IPS-15b (cell line): ENCODE measurements at regions not wholly inside any gene's neighbourhood (a gene's known extent, or its start where the extent isn't known, plus 50 kb on each side); places are given as distances from the start of the nearest gene placed in this dataset.

ENCODE experiments used
- H3K27me3 ChIP-seq: one replicate; pipeline ENCODE4 v1.6.1; 2013; ENCODE audit warnings: low read length; ENCODE audit not compliant: control insufficient read depth, insufficient read depth
- H3K36me3 ChIP-seq: one replicate; pipeline ENCODE4 v1.6.1; 2013; ENCODE audit warnings: low read length; ENCODE audit not compliant: control insufficient read depth, insufficient read depth
- H3K4me1 ChIP-seq: one replicate; pipeline ENCODE4 v1.6.1; 2013; ENCODE audit warnings: mild to moderate bottlenecking, low read length; ENCODE audit not compliant: control insufficient read depth, insufficient read depth
- H3K4me3 ChIP-seq: one replicate; pipeline ENCODE4 v1.5.1; 2013; ENCODE audit warnings: low read depth, low read length
- H3K9ac ChIP-seq: one replicate; pipeline ENCODE4 v1.6.1; 2013; ENCODE audit warnings: low read depth, mild to moderate bottlenecking, low read length
- H3K9me3 ChIP-seq: one replicate; pipeline ENCODE4 v1.6.1; 2013; ENCODE audit warnings: mild to moderate bottlenecking, low read length; ENCODE audit not compliant: control insufficient read depth, insufficient read depth

DNA sequence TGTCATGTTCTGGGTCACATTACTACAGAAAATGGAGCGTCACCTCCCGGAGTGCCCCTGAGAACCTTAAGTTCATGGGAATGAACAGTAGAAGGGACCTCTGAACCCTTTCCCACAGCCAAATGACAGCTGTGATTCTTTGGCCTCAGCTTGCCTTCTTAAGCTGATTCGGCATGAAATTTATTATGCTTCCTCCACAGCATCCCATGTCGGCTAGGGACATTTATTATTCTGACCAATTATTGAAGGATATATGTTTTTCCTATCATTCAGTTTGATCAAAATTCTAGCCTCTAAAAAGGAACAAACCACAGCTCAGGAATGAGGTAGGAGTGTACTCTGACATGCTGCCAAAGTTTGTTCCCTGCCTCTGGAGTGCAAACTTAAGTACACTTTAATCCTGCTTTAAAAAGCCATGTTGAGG lies 440.6 kb downstream of the CETN3 start:
- Histone ChIP-seq H3K36me3 (no peaks in the 10 kb centered on the region), H3K4me1 (no peaks in the 10 kb centered on the region), H3K4me3 (no peak overlapping the region), H3K9ac (no peak overlapping the region), H3K9me3 (no peaks in the 10 kb centered on the region), H3K27me3 (no peaks in the 10 kb centered on the region)

DNA sequence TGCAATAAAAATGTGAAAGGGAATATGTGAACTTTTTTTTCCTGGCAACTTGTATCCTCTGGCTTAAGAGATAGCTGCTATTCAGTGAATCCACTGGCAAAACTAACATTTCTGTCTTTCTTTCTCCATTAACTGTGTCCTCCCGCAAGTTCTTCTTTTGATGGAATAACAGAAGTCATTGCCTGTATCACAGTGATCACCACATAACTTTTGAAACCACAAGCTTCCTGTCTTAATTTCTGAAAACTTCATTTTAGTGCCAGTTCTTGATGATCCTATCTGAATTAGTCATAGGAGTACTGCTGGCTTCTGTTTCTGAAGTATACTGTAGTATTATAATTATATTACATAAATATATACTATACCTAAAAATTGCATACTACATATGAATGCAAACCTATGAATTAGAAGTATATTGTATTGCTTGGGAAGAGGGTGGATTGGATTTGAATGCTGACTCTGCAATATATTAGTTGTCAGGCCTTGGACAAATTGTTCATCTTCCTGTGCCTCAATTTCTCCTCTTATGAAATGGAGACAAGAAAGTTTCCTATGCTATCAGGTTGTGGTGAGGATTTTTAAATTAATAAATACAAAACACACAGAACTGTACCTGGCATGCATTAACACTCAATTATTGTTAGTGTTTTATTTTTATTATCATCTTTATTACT lies 441.6 kb downstream of the CETN3 start:
- no peaks in the 10 kb centered on the region for H3K36me3 ChIP-seq
- H3K4me3 ChIP-seq = no peak overlapping the region
- no peaks in the 10 kb centered on the region for H3K9me3 ChIP-seq
- no peaks in the 10 kb centered on the region for H3K4me1 ChIP-seq
- no peak overlapping the region for H3K9ac ChIP-seq
- H3K27me3 ChIP-seq = no peaks in the 10 kb centered on the region

DNA sequence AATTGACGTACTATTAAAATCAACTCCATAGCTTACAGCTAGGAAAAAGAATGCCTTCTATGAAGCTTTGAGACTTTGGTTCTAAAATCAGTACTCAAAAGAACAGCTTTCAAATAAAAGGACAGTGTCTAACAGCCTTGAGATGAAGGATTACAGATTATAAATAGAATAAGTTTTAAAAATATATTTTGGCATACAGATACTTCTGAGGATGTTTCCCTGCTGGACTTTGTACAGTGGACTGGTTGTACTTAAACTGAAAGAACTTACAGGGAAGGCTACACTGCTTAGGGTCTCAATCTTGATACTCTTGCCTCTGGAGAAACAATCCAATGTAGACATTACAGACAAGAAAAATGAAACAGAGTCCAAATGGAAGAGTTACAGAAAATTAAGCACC lies 452.7 kb downstream of the CETN3 start:
- Histone ChIP-seq H3K4me1 (no peaks in the 10 kb centered on the region), H3K4me3 (no peak overlapping the region), H3K9ac (no peak overlapping the region), H3K27me3 (no peaks in the 10 kb centered on the region), H3K9me3 (no peaks in the 10 kb centered on the region), H3K36me3 (no peaks in the 10 kb centered on the region)

DNA sequence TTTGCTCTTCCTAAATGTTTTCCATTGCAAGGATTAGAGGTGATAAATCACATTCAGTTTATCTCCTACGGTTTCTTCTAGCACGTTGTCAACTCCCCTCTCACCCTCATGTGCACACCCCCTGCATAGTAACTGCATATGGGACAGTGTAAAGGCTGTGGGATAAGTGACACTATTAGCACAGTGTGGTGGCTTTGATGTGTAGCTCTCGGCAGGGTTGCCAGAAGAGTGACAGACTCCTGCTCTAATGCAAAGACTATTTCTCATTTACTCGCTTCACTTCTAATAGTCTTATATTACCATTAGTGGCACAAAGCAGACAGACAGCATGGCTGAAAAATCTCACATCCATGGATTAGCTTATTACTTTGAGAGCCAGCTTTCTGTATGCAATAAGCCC lies 454.6 kb downstream of the CETN3 start:
- Histone ChIP-seq H3K4me3 (no peak overlapping the region), H3K27me3 (no peaks in the 10 kb centered on the region), H3K9ac (no peak overlapping the region), H3K9me3 (no peaks in the 10 kb centered on the region), H3K36me3 (no peaks in the 10 kb centered on the region), H3K4me1 (no peaks in the 10 kb centered on the region)

DNA sequence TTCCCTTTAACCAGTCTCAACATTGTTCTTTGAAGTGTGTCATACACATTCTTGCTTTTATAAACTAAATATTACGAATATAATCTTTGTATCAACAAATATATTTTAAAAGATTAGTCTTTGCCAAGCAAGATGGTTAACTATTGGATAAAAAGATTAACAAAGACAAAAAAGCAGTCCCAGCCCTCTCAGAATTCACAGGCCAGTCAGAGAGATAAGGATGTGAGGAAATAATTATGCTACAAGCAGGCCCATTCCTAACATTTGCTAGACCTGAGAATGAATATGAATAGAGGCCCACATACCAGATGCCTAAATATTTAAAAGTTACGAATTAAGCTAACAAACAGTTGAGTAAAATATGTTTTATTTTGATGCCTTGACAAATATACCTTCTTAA lies 457.7 kb downstream of the CETN3 start:
- Histone ChIP-seq H3K9ac (no peak overlapping the region), H3K36me3 (no peaks in the 10 kb centered on the region), H3K9me3 (no peaks in the 10 kb centered on the region), H3K4me1 (no peaks in the 10 kb centered on the region), H3K4me3 (no peak overlapping the region), H3K27me3 (no peaks in the 10 kb centered on the region)

DNA sequence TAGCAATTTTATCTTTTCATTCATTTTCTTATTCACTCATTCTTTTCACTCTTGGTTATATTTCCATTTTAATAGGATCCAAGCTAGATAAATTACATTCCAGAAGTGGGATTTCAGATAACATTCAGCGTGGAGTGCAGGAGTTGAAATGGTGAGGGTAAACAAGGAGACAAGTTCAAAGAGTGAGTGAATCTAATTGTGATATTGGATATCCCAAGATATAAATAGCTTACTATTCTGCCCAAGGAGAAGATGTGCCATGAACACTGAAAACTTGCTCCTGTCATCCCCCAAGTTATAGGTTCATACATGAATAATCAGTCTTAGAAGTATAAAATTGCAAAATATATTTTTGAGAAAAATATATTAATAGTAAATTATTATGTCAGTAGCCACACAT lies 459.3 kb downstream of the CETN3 start:
- no peaks in the 10 kb centered on the region for H3K36me3 ChIP-seq
- H3K9me3 ChIP-seq = no peaks in the 10 kb centered on the region
- no peaks in the 10 kb centered on the region for H3K27me3 ChIP-seq
- H3K4me3 ChIP-seq = no peak overlapping the region
- no peaks in the 10 kb centered on the region for H3K4me1 ChIP-seq
- no peak overlapping the region for H3K9ac ChIP-seq

DNA sequence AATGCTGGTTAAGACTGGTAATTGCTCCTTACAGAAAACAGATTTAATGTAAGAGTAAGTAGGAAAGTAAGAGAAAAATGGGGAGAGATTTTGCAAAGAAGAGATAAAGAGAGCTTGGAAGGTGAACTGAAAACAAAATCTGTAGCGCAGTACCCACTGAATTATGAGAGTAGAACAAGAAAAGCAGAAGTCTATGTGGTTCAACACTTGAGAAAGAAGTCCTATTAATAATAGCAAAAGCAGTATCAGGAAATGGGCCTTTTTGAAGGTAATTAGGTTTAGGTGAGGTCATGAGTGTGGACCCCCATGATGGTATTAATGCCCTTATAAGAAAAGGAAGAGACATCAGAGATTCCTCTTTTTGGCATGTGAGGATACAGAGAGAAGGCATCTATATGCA lies 460.6 kb downstream of the CETN3 start:
- Histone ChIP-seq H3K9me3 (no peaks in the 10 kb centered on the region), H3K36me3 (no peaks in the 10 kb centered on the region), H3K9ac (no peak overlapping the region), H3K4me1 (no peaks in the 10 kb centered on the region), H3K27me3 (no peaks in the 10 kb centered on the region), H3K4me3 (no peak overlapping the region)

DNA sequence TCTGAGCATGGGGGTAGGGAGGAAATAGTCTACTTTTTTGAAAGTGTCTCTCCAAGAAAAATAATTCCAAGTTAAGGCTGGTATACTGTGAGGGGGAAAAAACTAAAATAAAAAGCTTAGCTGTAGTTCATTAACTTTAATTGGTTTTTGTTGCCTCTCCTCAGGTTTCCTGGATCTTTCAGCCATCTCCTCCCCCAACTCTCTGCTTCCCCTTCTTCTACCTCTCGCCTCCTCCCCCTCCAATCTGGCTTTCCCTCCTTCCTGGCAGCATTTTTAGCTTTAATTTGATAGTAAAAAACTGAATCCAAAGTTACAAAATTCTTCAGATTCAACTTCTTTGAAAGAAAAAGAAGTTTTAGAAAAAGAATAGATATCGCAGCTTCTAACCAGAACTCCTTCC lies 462.6 kb downstream of the CETN3 start:
- Histone ChIP-seq H3K27me3 (no peaks in the 10 kb centered on the region), H3K9me3 (no peaks in the 10 kb centered on the region), H3K9ac (no peak overlapping the region), H3K4me3 (no peak overlapping the region), H3K36me3 (no peaks in the 10 kb centered on the region), H3K4me1 (no peaks in the 10 kb centered on the region)

DNA sequence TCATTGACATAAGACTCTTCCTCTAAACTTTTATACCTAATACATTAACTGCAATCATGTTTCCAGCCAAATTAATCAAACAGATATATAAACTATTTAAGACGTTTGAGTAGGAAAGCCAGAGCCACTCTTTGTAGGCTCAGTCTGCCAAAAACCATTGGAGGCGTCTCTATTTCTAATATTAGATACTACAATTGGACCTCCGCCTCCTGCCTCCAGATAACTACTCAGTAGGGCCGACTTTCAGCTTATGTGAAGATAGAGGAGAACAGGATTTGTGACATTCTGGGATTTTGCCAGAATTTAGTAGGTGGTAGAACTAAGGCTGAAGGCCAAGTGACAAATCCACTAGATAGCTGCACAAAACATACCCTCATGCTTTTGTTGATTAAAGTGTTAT lies 463.0 kb downstream of the CETN3 start:
- Histone ChIP-seq H3K9ac (no peak overlapping the region), H3K36me3 (no peaks in the 10 kb centered on the region)

DNA sequence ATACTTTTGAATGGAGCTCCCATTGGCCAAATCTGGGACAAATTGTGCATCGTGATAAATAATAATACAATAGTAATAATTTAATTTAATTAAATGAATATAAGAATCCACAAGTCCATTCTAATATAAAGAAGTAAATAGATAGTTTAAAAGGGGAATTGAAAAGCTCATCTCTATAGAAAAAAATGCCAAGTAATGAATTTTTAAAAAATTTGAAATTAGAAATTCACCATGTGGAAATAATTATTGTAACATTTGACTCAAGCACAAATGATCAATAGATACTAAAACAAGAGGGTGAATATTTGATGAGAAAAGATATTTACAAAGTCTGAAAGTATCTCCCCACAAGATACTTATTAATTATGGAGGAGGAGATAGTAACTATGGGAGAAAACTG lies 467.4 kb downstream of the CETN3 start:
- Histone ChIP-seq H3K36me3 (no peaks in the 10 kb centered on the region), H3K4me3 (no peak overlapping the region), H3K9me3 (no peaks in the 10 kb centered on the region), H3K27me3 (no peaks in the 10 kb centered on the region), H3K9ac (no peak overlapping the region), H3K4me1 (no peaks in the 10 kb centered on the region)

More for the DNA sequence above, 463.0 kb downstream of the CETN3 start:
- H3K4me1 ChIP-seq = no peaks in the 10 kb centered on the region
- no peak overlapping the region for H3K4me3 ChIP-seq
- H3K9me3 ChIP-seq = no peaks in the 10 kb centered on the region
- H3K27me3 ChIP-seq = no peaks in the 10 kb centered on the region

DNA sequence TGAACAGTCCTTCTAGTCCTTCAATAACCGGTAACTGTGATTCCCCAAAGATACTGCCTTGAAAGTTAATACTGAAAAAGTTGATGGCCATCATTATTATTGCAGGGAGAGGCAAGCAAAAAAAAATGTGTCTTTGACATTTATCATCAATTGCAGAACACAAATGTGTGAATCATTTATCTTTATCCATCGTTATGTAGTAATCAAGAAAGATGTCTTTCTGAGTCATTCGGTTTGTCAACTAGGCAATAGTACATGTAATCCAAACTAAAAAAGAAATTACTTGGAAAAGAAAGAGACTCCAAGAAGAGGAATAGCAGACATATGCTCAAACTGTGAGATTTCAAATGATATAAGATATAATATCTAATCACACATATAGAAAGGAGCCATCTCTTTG lies 473.0 kb downstream of the CETN3 start:
- Histone ChIP-seq H3K9ac (no peak overlapping the region), H3K4me1 (peaks cover 3% of the 10 kb centered on the region), H3K9me3 (no peaks in the 10 kb centered on the region), H3K36me3 (no peaks in the 10 kb centered on the region), H3K4me3 (no peak overlapping the region), H3K27me3 (no peaks in the 10 kb centered on the region)

DNA sequence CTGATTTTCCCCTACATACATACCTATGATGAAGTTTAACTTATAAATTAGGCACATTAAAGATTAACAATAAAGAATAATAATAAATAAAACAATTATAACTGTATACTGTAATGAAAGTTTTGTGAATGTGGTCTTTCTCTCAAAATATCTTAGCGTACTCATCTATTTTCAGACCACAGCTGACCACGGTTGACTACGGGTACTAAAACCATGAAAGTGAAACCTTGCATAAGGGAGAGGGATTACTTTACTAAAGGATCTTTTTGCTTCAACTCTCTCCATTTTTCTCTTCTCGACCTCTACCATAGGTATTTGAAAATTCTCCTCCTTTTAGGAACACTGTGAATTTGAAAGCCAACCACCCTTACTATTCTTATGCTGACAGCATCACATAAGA lies 475.5 kb downstream of the CETN3 start:
- Histone ChIP-seq H3K4me1 (peaks cover 6% of the 10 kb centered on the region), H3K9me3 (no peaks in the 10 kb centered on the region)

More for the DNA sequence above, 475.5 kb downstream of the CETN3 start:
- Histone ChIP-seq H3K27me3 (no peaks in the 10 kb centered on the region), H3K36me3 (no peaks in the 10 kb centered on the region), H3K4me3 (no peak overlapping the region), H3K9ac (no peak overlapping the region)
